ENCODE measurements at regions not wholly inside any gene's neighbourhood (a gene's known extent, or its start where the extent isn't known, plus 50 kb on each side); places are given as distances from the start of the nearest gene placed in this dataset.

GRCh38 chr4:44931720-44932119 is 205.4 kb upstream of the GNPDA2 start:
- TF ChIP-seq EZH2phosphoT487 (IDR thresholded peaks at IDR 0.05; ENCODE audit: insufficient read depth, low read depth) (no peak), EZH2 (IDR thresholded peaks at IDR 0.05; ENCODE audit: insufficient read depth, poor library complexity, severe bottlenecking) (no peak)
